GM23338 (cell line): ENCODE measurements at regions not wholly inside any gene's neighbourhood (a gene's known extent, or its start where the extent isn't known, plus 50 kb on each side); places are given as distances from the start of the nearest gene placed in this dataset.

Experiments used
- ATAC-seq: fragments of 200-7000 bp; cut with Tn5 transposase; 3 replicates; pipeline ENCODE4 v1.9.1; 2020
- DNase-seq: peaks from one replicate; pipeline ENCODE4 v3.0.0-alpha.2; 2015; ENCODE audit warnings: low spot score
- H2AFZ ChIP-seq: fragments of 200-600 bp; sonication (generic); 2 replicates; pipeline ENCODE4 v1.8.0; 2016; ENCODE audit warnings: antibody characterized with exemption, mild to moderate bottlenecking, moderate library complexity
- H3F3A ChIP-seq: fragments of 200-600 bp; sonication (generic); replicated peaks from 2 replicates; pipeline ENCODE4 v1.8.0; 2017; ENCODE audit warnings: antibody characterized with exemption, mixed run types, low read depth
- H3K27ac ChIP-seq: fragments of 200-600 bp; sonication (generic); 2 replicates; pipeline ENCODE4 v1.6.1; 2016; ENCODE audit warnings: low read depth
- H3K27me3 ChIP-seq: fragments of 200-600 bp; sonication (generic); 2 replicates; pipeline ENCODE4 v1.8.0; 2016; ENCODE audit warnings: mild to moderate bottlenecking, mixed run types, moderate library complexity; ENCODE audit not compliant: insufficient read depth
- H3K36me3 ChIP-seq: fragments of 200-600 bp; sonication (generic); 2 replicates; pipeline ENCODE4 v1.8.0; 2016; ENCODE audit warnings: mild to moderate bottlenecking; ENCODE audit not compliant: insufficient read depth
- H3K4me1 ChIP-seq: fragments of 200-600 bp; sonication (generic); 2 replicates; pipeline ENCODE4 v1.8.0; 2016; ENCODE audit warnings: mild to moderate bottlenecking, moderate library complexity; ENCODE audit not compliant: insufficient read depth
- H3K4me2 ChIP-seq: fragments of 200-600 bp; sonication (generic); 2 replicates; pipeline ENCODE4 v1.7.1; 2017; ENCODE audit warnings: mixed run types
- H3K4me3 ChIP-seq: fragments of 200-600 bp; sonication (generic); 2 replicates; pipeline ENCODE4 v1.6.1; 2016; ENCODE audit warnings: mixed run types
- H3K79me2 ChIP-seq: fragments of 200-600 bp; sonication (generic); replicated peaks from 2 replicates; pipeline ENCODE4 v1.8.0; 2017; ENCODE audit warnings: mild to moderate bottlenecking; ENCODE audit not compliant: insufficient read depth
- H3K9me2 ChIP-seq: fragments of 200-600 bp; sonication (generic); 2 replicates; pipeline ENCODE4 v1.8.0; 2017; ENCODE audit not compliant: insufficient read depth
- H4K20me1 ChIP-seq: fragments of 200-600 bp; sonication (generic); replicated peaks from 2 replicates; pipeline ENCODE4 v1.8.0; 2017; ENCODE audit warnings: mild to moderate bottlenecking; ENCODE audit not compliant: insufficient read depth
- H3K27ac Mint-ChIP-seq: 2 replicates; pipeline ENCODE4 v1.8.0; 2020; ENCODE audit warnings: inconsistent platforms, mild to moderate bottlenecking, moderate library complexity, mixed read lengths
- H3K27me3 Mint-ChIP-seq: 3 replicates; pipeline ENCODE4 v1.8.0; 2022; ENCODE audit warnings: low read depth, mild to moderate bottlenecking, moderate library complexity, mixed read lengths, inconsistent platforms; ENCODE audit not compliant: insufficient read depth, poor library complexity
- H3K36me3 Mint-ChIP-seq: 3 replicates; pipeline ENCODE4 v1.8.0; 2021; ENCODE audit warnings: low read depth, mild to moderate bottlenecking, inconsistent platforms, moderate library complexity, mixed read lengths
- H3K4me1 Mint-ChIP-seq: 3 replicates; pipeline ENCODE4 v1.8.0; 2020; ENCODE audit warnings: mild to moderate bottlenecking, inconsistent platforms, mixed read lengths
- H3K4me3 Mint-ChIP-seq: 3 replicates; pipeline ENCODE4 v1.8.0; 2021; ENCODE audit warnings: moderate library complexity, mild to moderate bottlenecking, inconsistent platforms, mixed read lengths
- H3K9me3 Mint-ChIP-seq: 3 replicates; pipeline ENCODE4 v1.8.0; 2020; ENCODE audit warnings: moderate library complexity, mild to moderate bottlenecking, inconsistent platforms, mixed read lengths
- EZH2 ChIP-seq: fragments of 200-600 bp; sonication (generic); IDR thresholded peaks from one replicate; pipeline ENCODE4 v1.8.0; 2017; ENCODE audit warnings: antibody characterized with exemption, mild to moderate bottlenecking, low read depth; ENCODE audit not compliant: unreplicated experiment
- REST ChIP-seq: IDR thresholded peaks from one replicate; pipeline ENCODE4 v1.6.1; 2018; ENCODE audit warnings: antibody characterized with exemption; ENCODE audit not compliant: unreplicated experiment
- STAT1 ChIP-seq: IDR thresholded peaks from one replicate; pipeline ENCODE4 v1.6.1; 2016; ENCODE audit warnings: antibody characterized with exemption; ENCODE audit not compliant: unreplicated experiment
- ZNF331 ChIP-seq: fragments of 250-450 bp; sonication (Bioruptor Pico); IDR thresholded peaks from 2 replicates; pipeline ENCODE4 v1.5.0; 2020; ENCODE audit warnings: low read depth, mild to moderate bottlenecking, moderate library complexity
- TF ChIP-seq, protein P1 (sequence below): fragments of 250-450 bp; sonication (Bioruptor Pico); IDR thresholded peaks from 2 replicates; pipeline ENCODE4 v1.5.0; 2020; ENCODE audit warnings: mild to moderate bottlenecking, moderate library complexity

DNA sequence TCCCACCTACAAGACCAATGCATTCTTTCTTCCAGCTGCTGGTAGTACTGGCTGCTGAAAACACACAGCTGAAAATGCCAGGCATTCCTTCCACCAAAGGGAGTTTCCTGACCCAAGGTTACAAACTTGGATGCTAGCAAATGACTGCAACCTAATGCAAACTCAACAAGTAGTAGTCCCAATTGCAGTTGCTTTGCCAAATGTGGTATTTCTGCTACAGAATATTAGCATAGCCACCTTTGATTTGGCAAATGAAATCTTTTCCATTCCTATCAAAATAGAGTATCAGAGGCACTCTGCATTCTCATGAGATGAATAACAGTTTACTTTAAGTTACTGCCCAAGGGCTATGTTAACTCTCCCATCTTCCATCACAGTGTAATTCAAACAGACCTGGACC, 172.0 kb upstream of the ARHGAP42 start (continued):
- TF ChIP-seq EZH2 (no peak), REST (no peak), STAT1 (no peak)

DNA sequence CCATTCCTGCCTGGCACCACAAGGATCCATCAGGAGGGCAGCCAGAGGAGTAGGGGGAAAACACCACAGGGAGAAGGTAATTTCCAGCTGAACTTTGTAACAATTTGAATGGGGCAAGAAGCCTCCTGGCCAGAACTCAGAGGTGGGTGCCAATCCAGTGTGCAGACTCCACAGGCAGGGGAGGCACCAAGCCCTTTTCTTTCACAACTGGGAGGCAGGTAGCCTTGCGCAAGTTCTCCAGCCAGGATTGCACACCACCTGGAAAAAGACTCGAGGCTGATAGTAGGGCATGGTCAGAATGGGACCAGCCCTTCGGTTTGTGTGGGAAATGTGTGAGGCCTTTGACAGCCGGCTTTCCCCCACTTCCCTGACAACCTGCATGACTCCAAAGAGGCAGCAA, 161.9 kb upstream of the ARHGAP42 start:
- H3K9me2 ChIP-seq = peaks cover 7% of the 10 kb centered on the region; the same call in 1 of the 2 replicates
- DNase-seq = no peak
- H3K27ac ChIP-seq = no peak overlapping the region
- no peaks in the 10 kb centered on the region for H3F3A ChIP-seq
- Mint-ChIP-seq H3K36me3 (peaks cover 16% of the 10 kb centered on the region), H3K27me3 (peaks cover 2% of the 10 kb centered on the region), H3K27ac (no peak overlapping the region), H3K4me1 (no peaks in the 10 kb centered on the region), H3K9me3 (peaks cover 16% of the 10 kb centered on the region), H3K4me3 (no peak overlapping the region)
- no peaks in the 10 kb centered on the region for H3K4me1 ChIP-seq
- no peak overlapping the region for H3K4me2 ChIP-seq
- H3K27me3 ChIP-seq = no peaks in the 10 kb centered on the region
- no peaks in the 10 kb centered on the region; the same call in 1 of the 2 replicates for H3K36me3 ChIP-seq
- H2AFZ ChIP-seq = peak overlapping the region; percentile 53; the same call in 1 of the 2 replicates
- H3K79me2 ChIP-seq = no peaks in the 10 kb centered on the region
- TF ChIP-seq EZH2 (no peak), ZNF331 (CRISPR knock-in tag) (no peak)
- TF ChIP-seq, protein P1, sequence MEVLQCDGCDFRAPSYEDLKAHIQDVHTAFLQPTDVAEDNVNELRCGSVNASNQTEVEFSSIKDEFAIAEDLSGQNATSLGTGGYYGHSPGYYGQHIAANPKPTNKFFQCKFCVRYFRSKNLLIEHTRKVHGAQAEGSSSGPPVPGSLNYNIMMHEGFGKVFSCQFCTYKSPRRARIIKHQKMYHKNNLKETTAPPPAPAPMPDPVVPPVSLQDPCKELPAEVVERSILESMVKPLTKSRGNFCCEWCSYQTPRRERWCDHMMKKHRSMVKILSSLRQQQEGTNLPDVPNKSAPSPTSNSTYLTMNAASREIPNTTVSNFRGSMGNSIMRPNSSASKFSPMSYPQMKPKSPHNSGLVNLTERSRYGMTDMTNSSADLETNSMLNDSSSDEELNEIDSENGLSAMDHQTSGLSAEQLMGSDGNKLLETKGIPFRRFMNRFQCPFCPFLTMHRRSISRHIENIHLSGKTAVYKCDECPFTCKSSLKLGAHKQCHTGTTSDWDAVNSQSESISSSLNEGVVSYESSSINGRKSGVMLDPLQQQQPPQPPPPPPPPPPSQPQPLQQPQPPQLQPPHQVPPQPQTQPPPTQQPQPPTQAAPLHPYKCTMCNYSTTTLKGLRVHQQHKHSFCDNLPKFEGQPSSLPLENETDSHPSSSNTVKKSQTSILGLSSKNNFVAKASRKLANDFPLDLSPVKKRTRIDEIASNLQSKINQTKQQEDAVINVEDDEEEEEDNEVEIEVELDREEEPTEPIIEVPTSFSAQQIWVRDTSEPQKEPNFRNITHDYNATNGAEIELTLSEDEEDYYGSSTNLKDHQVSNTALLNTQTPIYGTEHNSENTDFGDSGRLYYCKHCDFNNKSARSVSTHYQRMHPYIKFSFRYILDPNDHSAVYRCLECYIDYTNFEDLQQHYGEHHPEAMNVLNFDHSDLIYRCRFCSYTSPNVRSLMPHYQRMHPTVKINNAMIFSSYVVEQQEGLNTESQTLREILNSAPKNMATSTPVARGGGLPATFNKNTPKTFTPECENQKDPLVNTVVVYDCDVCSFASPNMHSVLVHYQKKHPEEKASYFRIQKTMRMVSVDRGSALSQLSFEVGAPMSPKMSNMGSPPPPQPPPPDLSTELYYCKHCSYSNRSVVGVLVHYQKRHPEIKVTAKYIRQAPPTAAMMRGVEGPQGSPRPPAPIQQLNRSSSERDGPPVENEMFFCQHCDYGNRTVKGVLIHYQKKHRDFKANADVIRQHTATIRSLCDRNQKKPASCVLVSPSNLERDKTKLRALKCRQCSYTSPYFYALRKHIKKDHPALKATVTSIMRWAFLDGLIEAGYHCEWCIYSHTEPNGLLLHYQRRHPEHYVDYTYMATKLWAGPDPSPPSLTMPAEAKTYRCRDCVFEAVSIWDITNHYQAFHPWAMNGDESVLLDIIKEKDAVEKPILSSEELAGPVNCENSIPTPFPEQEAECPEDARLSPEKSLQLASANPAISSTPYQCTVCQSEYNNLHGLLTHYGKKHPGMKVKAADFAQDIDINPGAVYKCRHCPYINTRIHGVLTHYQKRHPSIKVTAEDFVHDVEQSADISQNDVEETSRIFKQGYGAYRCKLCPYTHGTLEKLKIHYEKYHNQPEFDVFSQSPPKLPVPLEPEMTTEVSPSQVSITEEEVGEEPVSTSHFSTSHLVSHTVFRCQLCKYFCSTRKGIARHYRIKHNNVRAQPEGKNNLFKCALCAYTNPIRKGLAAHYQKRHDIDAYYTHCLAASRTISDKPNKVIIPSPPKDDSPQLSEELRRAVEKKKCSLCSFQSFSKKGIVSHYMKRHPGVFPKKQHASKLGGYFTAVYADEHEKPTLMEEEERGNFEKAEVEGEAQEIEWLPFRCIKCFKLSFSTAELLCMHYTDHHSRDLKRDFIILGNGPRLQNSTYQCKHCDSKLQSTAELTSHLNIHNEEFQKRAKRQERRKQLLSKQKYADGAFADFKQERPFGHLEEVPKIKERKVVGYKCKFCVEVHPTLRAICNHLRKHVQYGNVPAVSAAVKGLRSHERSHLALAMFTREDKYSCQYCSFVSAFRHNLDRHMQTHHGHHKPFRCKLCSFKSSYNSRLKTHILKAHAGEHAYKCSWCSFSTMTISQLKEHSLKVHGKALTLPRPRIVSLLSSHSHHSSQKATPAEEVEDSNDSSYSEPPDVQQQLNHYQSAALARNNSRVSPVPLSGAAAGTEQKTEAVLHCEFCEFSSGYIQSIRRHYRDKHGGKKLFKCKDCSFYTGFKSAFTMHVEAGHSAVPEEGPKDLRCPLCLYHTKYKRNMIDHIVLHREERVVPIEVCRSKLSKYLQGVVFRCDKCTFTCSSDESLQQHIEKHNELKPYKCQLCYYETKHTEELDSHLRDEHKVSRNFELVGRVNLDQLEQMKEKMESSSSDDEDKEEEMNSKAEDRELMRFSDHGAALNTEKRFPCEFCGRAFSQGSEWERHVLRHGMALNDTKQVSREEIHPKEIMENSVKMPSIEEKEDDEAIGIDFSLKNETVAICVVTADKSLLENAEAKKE (CRISPR knock-in tag) = no peak
- no peaks in the 10 kb centered on the region for H4K20me1 ChIP-seq
- no peak for ATAC-seq
- H3K4me3 ChIP-seq = no peak overlapping the region
